HUES6 (cell line): ENCODE measurements at regions not wholly inside any gene's neighbourhood (a gene's known extent, or its start where the extent isn't known, plus 50 kb on each side); places are given as distances from the start of the nearest gene placed in this dataset.
"Not testable (repeated sequence)": the region's sequence is repeated elsewhere in the genome, so short reads cannot be mapped to it uniquely, and the experiment has no call there.

Source experiments
- H3K27ac ChIP-seq: 2 replicates; pipeline ENCODE4 v1.7.0; 2013; ENCODE audit warnings: low read depth, mild to moderate bottlenecking, low read length, inconsistent platforms
- H3K27me3 ChIP-seq: 2 replicates; pipeline ENCODE4 v1.6.1; 2013; ENCODE audit warnings: low read length; ENCODE audit not compliant: control insufficient read depth, insufficient read depth
- H3K36me3 ChIP-seq: 2 replicates; pipeline ENCODE4 v1.6.1; 2013; ENCODE audit warnings: low read length; ENCODE audit not compliant: control insufficient read depth, insufficient read depth
- H3K4me1 ChIP-seq: 2 replicates; pipeline ENCODE4 v1.6.1; 2013; ENCODE audit warnings: low read length; ENCODE audit not compliant: control insufficient read depth, insufficient read depth
- H3K4me3 ChIP-seq: 2 replicates; pipeline ENCODE4 v1.5.1; 2013; ENCODE audit warnings: low read depth, low read length
- H3K9ac ChIP-seq: one replicate; pipeline ENCODE4 v1.6.1; 2013; ENCODE audit warnings: mild to moderate bottlenecking, low read length
- H3K9me3 ChIP-seq: 2 replicates; pipeline ENCODE4 v1.6.1; 2013; ENCODE audit warnings: low read depth, low read length; ENCODE audit not compliant: control insufficient read depth, insufficient read depth

- not testable (repeated sequence) for H3K9ac ChIP-seq, H3K36me3 ChIP-seq, H3K27ac ChIP-seq, H3K4me3 ChIP-seq, H3K4me1 ChIP-seq, H3K9me3 ChIP-seq, H3K27me3 ChIP-seq
These were observed 209.2 kb downstream of the SPRY1 start for GRCh38 chr4:123605797-123606196.

- H3K27ac ChIP-seq = no peak overlapping the region
- 0 out of 2 replicates have a peak, but pooled peaks cover 3% of the 10 kb centered on the region for H3K4me1 ChIP-seq
- no peak overlapping the region for H3K9ac ChIP-seq
- H3K36me3 ChIP-seq = no peaks in the 10 kb centered on the region
- H3K4me3 ChIP-seq = no peak overlapping the region
- no peaks in the 10 kb centered on the region for H3K27me3 ChIP-seq
- H3K9me3 ChIP-seq = no peaks in the 10 kb centered on the region
These were observed 209.7 kb downstream of the SPRY1 start for GRCh38 chr4:123606336-123606735.

GRCh38 chr4:123606946-123607542 is 210.4 kb downstream of the SPRY1 start:
- no peaks in the 10 kb centered on the region for H3K36me3 ChIP-seq
- no peak overlapping the region for H3K27ac ChIP-seq
- no peaks in the 10 kb centered on the region for H3K9me3 ChIP-seq
- H3K4me3 ChIP-seq = no peak overlapping the region
- H3K9ac ChIP-seq = no peak overlapping the region
- no peaks in the 10 kb centered on the region for H3K4me1 ChIP-seq
- H3K27me3 ChIP-seq = no peaks in the 10 kb centered on the region

DNA sequence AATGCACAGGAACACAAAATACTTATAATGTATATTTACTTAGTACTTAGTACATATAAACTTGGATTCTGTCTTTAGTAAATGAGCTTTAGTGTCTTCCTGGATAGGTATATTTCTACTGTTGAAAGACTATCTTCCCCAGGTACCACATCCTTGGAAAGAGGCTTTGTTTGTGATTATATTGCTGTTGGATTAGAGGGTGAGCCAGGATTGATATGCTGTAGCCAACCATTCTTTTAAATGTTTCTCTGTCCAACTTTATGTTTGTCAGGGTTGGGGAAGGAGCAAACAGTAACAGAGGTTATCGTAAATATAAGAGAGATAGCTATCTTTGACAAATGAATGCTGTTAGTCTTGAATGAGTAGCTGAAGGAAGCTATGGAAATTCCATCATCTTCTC is 213.2 kb downstream of the SPRY1 start:
- Histone ChIP-seq H3K4me1 (no peaks in the 10 kb centered on the region), H3K27me3 (no peaks in the 10 kb centered on the region), H3K36me3 (no peaks in the 10 kb centered on the region), H3K9ac (no peak overlapping the region), H3K9me3 (no peaks in the 10 kb centered on the region), H3K4me3 (no peak overlapping the region), H3K27ac (no peak overlapping the region)

GRCh38 chr4:123613586-123614344 is 217.2 kb downstream of the SPRY1 start:
- Histone ChIP-seq H3K4me1 (no peaks in the 10 kb centered on the region), H3K9ac (no peak overlapping the region), H3K4me3 (no peak overlapping the region), H3K27ac (no peak overlapping the region), H3K9me3 (no peaks in the 10 kb centered on the region), H3K27me3 (no peaks in the 10 kb centered on the region), H3K36me3 (no peaks in the 10 kb centered on the region)

GRCh38 chr4:123615901-123616300 is 219.3 kb downstream of the SPRY1 start:
- Histone ChIP-seq H3K4me3 (no peak overlapping the region), H3K9me3 (no peaks in the 10 kb centered on the region), H3K9ac (no peak overlapping the region), H3K36me3 (no peaks in the 10 kb centered on the region), H3K27me3 (no peaks in the 10 kb centered on the region), H3K4me1 (no peaks in the 10 kb centered on the region), H3K27ac (no peak overlapping the region)

GRCh38 chr4:123616951-123617461 is 220.4 kb downstream of the SPRY1 start:
- no peaks in the 10 kb centered on the region for H3K27me3 ChIP-seq
- H3K27ac ChIP-seq = no peak overlapping the region
- no peaks in the 10 kb centered on the region for H3K36me3 ChIP-seq
- no peak overlapping the region for H3K4me3 ChIP-seq
- no peaks in the 10 kb centered on the region; the same call in 1 of the 2 replicates for H3K4me1 ChIP-seq
- no peak overlapping the region for H3K9ac ChIP-seq
- H3K9me3 ChIP-seq = no peaks in the 10 kb centered on the region

DNA sequence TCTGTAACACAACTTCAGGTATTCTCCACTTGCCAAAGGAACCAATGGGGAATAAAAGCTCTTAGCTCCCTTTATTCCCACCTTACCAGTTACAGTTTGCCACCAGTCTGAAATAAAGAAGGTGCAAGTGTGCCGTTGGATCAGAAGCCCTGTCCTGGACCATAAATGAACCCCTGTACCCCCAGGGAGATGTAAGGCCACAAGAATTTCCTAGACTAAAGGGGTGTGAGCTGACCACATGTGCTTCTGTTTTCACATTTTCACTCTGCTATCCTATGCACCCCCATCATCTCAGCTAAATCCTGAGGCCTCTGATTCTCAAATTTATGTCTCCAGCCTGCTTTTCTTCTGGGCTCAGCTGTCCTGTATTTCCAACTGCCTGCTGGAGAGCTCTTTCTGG is 221.2 kb downstream of the SPRY1 start:
- Histone ChIP-seq H3K4me1 (no peaks in the 10 kb centered on the region; the same call in 1 of the 2 replicates), H3K36me3 (no peaks in the 10 kb centered on the region), H3K27ac (no peak overlapping the region), H3K9ac (no peak overlapping the region), H3K4me3 (no peak overlapping the region), H3K9me3 (no peaks in the 10 kb centered on the region), H3K27me3 (no peaks in the 10 kb centered on the region)

DNA sequence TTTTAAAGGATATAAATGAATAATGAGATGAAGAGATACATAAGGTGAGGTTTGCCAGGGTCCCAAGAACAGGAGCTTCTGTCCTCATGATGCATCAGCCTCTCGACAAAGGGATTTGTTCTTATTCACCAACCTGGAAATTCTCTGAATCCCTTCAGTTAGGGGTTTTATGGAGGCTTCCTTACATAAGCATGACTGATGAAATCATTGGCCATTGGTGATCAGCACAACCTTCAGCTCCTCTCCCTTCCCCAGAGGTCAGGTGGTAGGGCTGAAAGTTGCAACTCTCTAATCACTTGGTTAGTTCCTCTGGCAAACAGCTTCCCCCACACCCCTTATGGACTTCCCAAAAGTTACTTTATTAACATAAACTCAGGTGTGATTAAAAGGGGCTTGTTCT is 222.0 kb downstream of the SPRY1 start:
- no peaks in the 10 kb centered on the region for H3K27me3 ChIP-seq
- no peak overlapping the region for H3K9ac ChIP-seq
- H3K27ac ChIP-seq = no peak overlapping the region
- H3K36me3 ChIP-seq = no peaks in the 10 kb centered on the region
- no peak overlapping the region for H3K4me3 ChIP-seq
- peaks cover under 1% of the 10 kb centered on the region; the same call in 1 of the 2 replicates for H3K4me1 ChIP-seq
- H3K9me3 ChIP-seq = no peaks in the 10 kb centered on the region

- Histone ChIP-seq H3K36me3 (no peaks in the 10 kb centered on the region), H3K27ac (no peak overlapping the region), H3K4me3 (no peak overlapping the region), H3K9ac (no peak overlapping the region), H3K27me3 (no peaks in the 10 kb centered on the region), H3K4me1 (peaks cover 3% of the 10 kb centered on the region; the same call in 1 of the 2 replicates), H3K9me3 (no peaks in the 10 kb centered on the region)
These were observed 222.7 kb downstream of the SPRY1 start for GRCh38 chr4:123619326-123619725.

GRCh38 chr4:123619895-123620294 is 223.3 kb downstream of the SPRY1 start:
- Histone ChIP-seq H3K4me3 (no peak overlapping the region), H3K36me3 (no peaks in the 10 kb centered on the region), H3K4me1 (peaks cover 3% of the 10 kb centered on the region; the same call in 1 of the 2 replicates), H3K9ac (no peak overlapping the region), H3K9me3 (no peaks in the 10 kb centered on the region), H3K27ac (no peak overlapping the region), H3K27me3 (no peaks in the 10 kb centered on the region)
